ENCODE measurements at regions not wholly inside any gene's neighbourhood (a gene's known extent, or its start where the extent isn't known, plus 50 kb on each side); places are given as distances from the start of the nearest gene placed in this dataset.

GRCh38 chr1:239755107-239755912, 336.4 kb upstream of the FMN2 start:
- DNase-seq = no peak
- in situ Hi-C loops (cut with MboI; ENCODE audit: low pct_unique_long_range_greater_than_20kb, low sequenced_read_pairs) = no loop called here

- in situ Hi-C loops (cut with MboI; ENCODE audit: low pct_unique_long_range_greater_than_20kb, low sequenced_read_pairs) = no loop called here
- no peak for DNase-seq
Observed at GRCh38 chr1:239757716-239758115, 334.0 kb upstream of the FMN2 start.

GRCh38 chr1:239758756-239759155, 332.9 kb upstream of the FMN2 start:
- DNase-seq = no peak
- in situ Hi-C loops (cut with MboI; ENCODE audit: low pct_unique_long_range_greater_than_20kb, low sequenced_read_pairs) = no loop called here

- in situ Hi-C loops (cut with MboI; ENCODE audit: low pct_unique_long_range_greater_than_20kb, low sequenced_read_pairs) = no loop called here
- DNase-seq = no peak
Observed at GRCh38 chr1:239761509-239761908, 330.2 kb upstream of the FMN2 start.

GRCh38 chr1:239763850-239764249, 327.8 kb upstream of the FMN2 start:
- in situ Hi-C loops (cut with MboI; ENCODE audit: low pct_unique_long_range_greater_than_20kb, low sequenced_read_pairs) = no loop called here

GRCh38 chr1:239764546-239764945, 327.1 kb upstream of the FMN2 start:
- in situ Hi-C loops (cut with MboI; ENCODE audit: low pct_unique_long_range_greater_than_20kb, low sequenced_read_pairs) = no loop called here
- no peak for DNase-seq

More at GRCh38 chr1:239763850-239764249, 327.8 kb upstream of the FMN2 start:
- DNase-seq = peak; percentile 70

- no peak for DNase-seq
- in situ Hi-C loops (cut with MboI; ENCODE audit: low pct_unique_long_range_greater_than_20kb, low sequenced_read_pairs) = no loop called here
Observed at GRCh38 chr1:239765163-239765562, 326.5 kb upstream of the FMN2 start.

- in situ Hi-C loops (cut with MboI; ENCODE audit: low pct_unique_long_range_greater_than_20kb, low sequenced_read_pairs) = no loop called here
- DNase-seq = no peak
Observed at GRCh38 chr1:239771550-239771949, 320.1 kb upstream of the FMN2 start.

GRCh38 chr1:239772446-239772845, 319.2 kb upstream of the FMN2 start:
- no peak for DNase-seq
- in situ Hi-C loops (cut with MboI; ENCODE audit: low pct_unique_long_range_greater_than_20kb, low sequenced_read_pairs) = no loop called here

GRCh38 chr1:239775466-239775865, 316.2 kb upstream of the FMN2 start:
- DNase-seq = no peak
- in situ Hi-C loops (cut with MboI; ENCODE audit: low pct_unique_long_range_greater_than_20kb, low sequenced_read_pairs) = no loop called here

- in situ Hi-C loops (cut with MboI; ENCODE audit: low pct_unique_long_range_greater_than_20kb, low sequenced_read_pairs) = no loop called here
- no peak for DNase-seq
Observed at GRCh38 chr1:239778208-239778813, 313.4 kb upstream of the FMN2 start.

GRCh38 chr1:239779962-239780361, 311.7 kb upstream of the FMN2 start:
- in situ Hi-C loops (cut with MboI; ENCODE audit: low pct_unique_long_range_greater_than_20kb, low sequenced_read_pairs) = no loop called here
- no peak for DNase-seq

- DNase-seq = no peak
- in situ Hi-C loops (cut with MboI; ENCODE audit: low pct_unique_long_range_greater_than_20kb, low sequenced_read_pairs) = no loop called here
Observed at GRCh38 chr1:239784896-239785295, 306.8 kb upstream of the FMN2 start.

- in situ Hi-C loops (cut with MboI; ENCODE audit: low pct_unique_long_range_greater_than_20kb, low sequenced_read_pairs) = no loop called here
- DNase-seq = no peak
Observed at GRCh38 chr1:239785576-239785975, 306.1 kb upstream of the FMN2 start.

- DNase-seq = no peak
- in situ Hi-C loops (cut with MboI; ENCODE audit: low pct_unique_long_range_greater_than_20kb, low sequenced_read_pairs) = no loop called here
Observed at GRCh38 chr1:239786464-239786863, 305.2 kb upstream of the FMN2 start.

- no peak for DNase-seq
- in situ Hi-C loops (cut with MboI; ENCODE audit: low pct_unique_long_range_greater_than_20kb, low sequenced_read_pairs) = no loop called here
Observed at GRCh38 chr1:239792157-239792556, 299.5 kb upstream of the FMN2 start.

GRCh38 chr1:239795304-239795703, 296.4 kb upstream of the FMN2 start:
- in situ Hi-C loops (cut with MboI; ENCODE audit: low pct_unique_long_range_greater_than_20kb, low sequenced_read_pairs) = no loop called here
- peak; percentile 28 for DNase-seq

GRCh38 chr1:239799617-239800016, 292.1 kb upstream of the FMN2 start:
- in situ Hi-C loops (cut with MboI; ENCODE audit: low pct_unique_long_range_greater_than_20kb, low sequenced_read_pairs) = no loop called here
- DNase-seq = no peak

- no peak for DNase-seq
- in situ Hi-C loops (cut with MboI; ENCODE audit: low pct_unique_long_range_greater_than_20kb, low sequenced_read_pairs) = no loop called here
Observed at GRCh38 chr1:239800861-239801260, 290.8 kb upstream of the FMN2 start.

- in situ Hi-C loops (cut with MboI; ENCODE audit: low pct_unique_long_range_greater_than_20kb, low sequenced_read_pairs) = no loop called here
Observed at GRCh38 chr1:239802275-239802674, 289.4 kb upstream of the FMN2 start.

GRCh38 chr1:239803781-239804180, 287.9 kb upstream of the FMN2 start:
- DNase-seq = no peak
- in situ Hi-C loops (cut with MboI; ENCODE audit: low pct_unique_long_range_greater_than_20kb, low sequenced_read_pairs) = no loop called here

More at GRCh38 chr1:239802275-239802674, 289.4 kb upstream of the FMN2 start:
- no peak for DNase-seq
